ENCODE measurements at regions not wholly inside any gene's neighbourhood (a gene's known extent, or its start where the extent isn't known, plus 50 kb on each side); places are given as distances from the start of the nearest gene placed in this dataset.

DNA sequence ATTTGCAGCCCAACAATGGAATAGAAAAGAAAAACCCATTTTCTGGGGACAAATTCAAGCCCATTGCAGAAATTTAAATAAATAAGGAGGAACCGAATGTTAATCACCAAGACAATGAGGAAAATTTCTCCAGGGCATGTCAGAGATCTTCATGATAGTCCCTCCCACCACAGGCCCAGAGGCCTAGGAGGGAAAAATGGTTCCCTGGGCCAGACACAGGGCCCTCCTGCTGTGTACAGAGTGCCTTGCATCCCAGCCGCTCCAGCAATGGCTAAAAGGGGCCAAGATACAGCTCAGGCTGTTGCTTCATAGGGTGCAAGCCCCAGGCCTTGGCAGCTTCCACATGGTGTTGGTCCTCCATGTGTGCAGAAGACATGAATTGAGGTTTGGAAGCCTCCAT lies 73.4 kb upstream of the FOXE1 start:
- TF ChIP-seq, protein P1, sequence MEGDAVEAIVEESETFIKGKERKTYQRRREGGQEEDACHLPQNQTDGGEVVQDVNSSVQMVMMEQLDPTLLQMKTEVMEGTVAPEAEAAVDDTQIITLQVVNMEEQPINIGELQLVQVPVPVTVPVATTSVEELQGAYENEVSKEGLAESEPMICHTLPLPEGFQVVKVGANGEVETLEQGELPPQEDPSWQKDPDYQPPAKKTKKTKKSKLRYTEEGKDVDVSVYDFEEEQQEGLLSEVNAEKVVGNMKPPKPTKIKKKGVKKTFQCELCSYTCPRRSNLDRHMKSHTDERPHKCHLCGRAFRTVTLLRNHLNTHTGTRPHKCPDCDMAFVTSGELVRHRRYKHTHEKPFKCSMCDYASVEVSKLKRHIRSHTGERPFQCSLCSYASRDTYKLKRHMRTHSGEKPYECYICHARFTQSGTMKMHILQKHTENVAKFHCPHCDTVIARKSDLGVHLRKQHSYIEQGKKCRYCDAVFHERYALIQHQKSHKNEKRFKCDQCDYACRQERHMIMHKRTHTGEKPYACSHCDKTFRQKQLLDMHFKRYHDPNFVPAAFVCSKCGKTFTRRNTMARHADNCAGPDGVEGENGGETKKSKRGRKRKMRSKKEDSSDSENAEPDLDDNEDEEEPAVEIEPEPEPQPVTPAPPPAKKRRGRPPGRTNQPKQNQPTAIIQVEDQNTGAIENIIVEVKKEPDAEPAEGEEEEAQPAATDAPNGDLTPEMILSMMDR (conservative IDR thresholded peaks at IDR 0.05; ENCODE audit: control insufficient read depth, insufficient read depth, low read depth, low read length) = no peak
- DNase-seq (ENCODE audit: low read depth) = no peak
- H3K4me3 ChIP-seq (ENCODE audit: control insufficient read depth, low read depth, low read length) = no peak overlapping the region

DNA sequence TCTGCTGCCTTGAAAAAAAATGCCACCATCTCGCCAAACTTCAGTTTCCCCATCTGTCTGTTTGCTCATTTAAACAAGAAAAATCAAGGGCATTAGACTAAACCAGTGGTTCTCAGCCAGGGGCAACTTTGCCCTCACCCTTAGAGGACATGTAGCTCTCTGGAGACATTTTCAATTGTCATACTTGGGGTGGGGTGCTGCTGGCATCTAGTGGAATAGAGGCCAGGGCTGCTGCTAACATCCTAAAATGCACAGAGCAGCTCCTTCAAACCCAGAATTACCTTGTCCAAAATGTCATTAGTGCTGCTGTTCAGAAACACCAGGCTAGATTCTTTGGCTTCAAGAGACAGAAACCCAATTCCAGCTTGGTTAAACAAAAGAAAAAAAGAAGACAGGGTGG lies 71.1 kb upstream of the FOXE1 start:
- TF ChIP-seq, protein P1 (conservative IDR thresholded peaks at IDR 0.05; ENCODE audit: control insufficient read depth, insufficient read depth, low read depth, low read length) = no peak
- H3K4me3 ChIP-seq (ENCODE audit: control insufficient read depth, low read depth, low read length) = no peak overlapping the region
- no peak for DNase-seq (ENCODE audit: low read depth)

DNA sequence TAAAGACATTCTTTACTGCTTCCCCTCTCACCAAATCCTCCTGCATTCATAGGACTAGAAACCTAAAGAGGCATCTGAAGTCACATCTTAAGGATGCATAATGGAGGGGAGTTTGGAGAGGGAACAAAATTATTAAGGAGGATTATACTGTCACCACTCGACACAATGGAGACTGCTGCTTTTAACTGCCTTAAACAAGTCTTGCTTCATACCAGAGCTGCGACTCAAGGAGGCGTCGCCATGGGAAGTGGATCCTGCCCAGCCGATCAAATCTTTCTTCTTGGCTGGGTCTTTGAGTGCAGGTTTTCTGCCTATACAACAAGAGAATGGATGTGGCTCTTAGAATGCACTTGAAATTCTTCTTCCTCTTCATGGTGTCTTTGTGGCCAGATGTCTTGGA lies 66.7 kb upstream of the FOXE1 start:
- DNase-seq (ENCODE audit: low read depth) = no peak
- H3K4me3 ChIP-seq (ENCODE audit: control insufficient read depth, low read depth, low read length) = no peak overlapping the region
- TF ChIP-seq, protein P1 (conservative IDR thresholded peaks at IDR 0.05; ENCODE audit: control insufficient read depth, insufficient read depth, low read depth, low read length) = no peak

DNA sequence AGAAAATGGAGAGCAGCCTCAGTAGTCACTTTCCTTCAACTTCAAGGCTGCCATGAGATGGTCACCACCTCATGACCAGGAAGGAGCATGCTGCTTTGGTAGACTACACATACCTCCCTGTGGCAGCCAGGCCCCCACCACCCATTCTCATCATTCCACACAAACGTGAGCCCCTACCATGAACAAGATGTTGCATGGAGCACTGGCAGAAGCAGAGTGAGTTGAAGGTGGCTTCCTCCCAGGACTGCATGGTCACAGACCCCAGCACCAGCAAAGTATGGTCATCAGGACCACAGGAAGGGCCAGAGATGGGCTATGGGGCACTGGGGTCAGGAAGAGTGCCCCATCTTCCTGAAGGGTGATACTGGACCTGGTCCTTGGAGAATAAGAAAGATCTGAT lies 65.5 kb upstream of the FOXE1 start:
- no peak overlapping the region for H3K4me3 ChIP-seq (ENCODE audit: control insufficient read depth, low read depth, low read length)
- TF ChIP-seq, protein P1 (conservative IDR thresholded peaks at IDR 0.05; ENCODE audit: control insufficient read depth, insufficient read depth, low read depth, low read length) = no peak
- DNase-seq (ENCODE audit: low read depth) = no peak

DNA sequence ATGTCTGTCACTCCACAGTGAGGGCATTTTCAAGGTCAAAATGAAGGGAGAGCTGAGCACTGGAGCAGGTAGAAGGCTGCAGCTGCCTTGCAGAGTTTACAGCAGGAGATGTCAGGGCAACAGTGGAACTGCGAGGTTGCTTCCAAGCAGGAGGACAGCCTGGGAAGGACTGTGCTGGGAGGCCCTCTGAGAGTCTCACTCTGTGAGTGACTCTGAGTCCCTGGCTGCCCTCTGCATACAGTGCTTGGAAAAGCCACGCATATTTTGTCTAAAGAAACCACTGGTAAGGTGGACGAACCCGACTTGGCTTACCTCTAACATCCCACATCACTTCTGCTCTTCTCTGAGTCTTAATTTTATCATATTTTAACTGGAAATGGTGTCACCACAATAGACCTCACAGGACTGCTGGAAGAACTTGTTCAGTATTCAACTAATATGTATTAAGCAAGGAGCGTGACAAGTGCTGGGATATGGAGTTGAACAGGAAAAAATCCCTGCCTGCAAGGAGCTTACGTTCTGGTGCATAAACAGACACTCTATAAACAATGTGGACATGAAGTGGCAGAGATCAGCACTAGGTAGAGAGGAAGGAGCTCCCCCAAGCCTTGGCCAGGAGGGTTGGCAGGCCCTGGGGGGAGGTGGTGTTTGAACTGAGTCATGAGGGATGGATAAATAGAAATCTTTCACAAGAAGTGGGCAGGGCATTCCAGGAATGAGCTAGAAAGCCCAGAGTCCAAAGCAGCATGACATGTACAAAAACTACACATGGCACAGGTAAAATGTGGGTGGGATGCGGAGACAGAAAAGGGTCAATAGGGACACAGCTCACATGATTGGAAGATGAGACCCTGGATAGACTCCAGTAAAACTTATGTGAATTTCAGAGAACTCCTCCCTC lies 64.0 kb upstream of the FOXE1 start:
- TF ChIP-seq, protein P1 (conservative IDR thresholded peaks at IDR 0.05; ENCODE audit: control insufficient read depth, insufficient read depth, low read depth, low read length) = no peak
- DNase-seq (ENCODE audit: low read depth) = no peak
- H3K4me3 ChIP-seq (ENCODE audit: control insufficient read depth, low read depth, low read length) = no peak overlapping the region

DNA sequence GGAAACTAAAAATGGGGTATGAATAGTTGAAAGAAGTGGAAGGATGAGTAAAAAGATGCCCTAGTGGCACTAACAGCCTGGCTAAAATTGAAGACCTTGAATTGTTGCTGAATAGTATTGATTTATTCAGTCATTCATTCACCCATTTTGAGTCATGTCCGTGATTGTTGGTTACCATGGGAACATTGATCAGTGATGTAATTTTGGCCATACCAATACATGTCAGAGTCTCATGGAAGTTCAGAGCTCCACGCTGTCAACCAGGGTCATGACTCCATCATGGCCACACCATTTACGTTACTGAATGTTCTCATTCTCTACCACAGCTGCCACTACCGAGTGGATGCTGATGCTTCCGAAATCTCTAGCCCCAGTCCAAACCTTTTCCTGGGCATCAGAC lies 62.5 kb upstream of the FOXE1 start:
- no peak overlapping the region for H3K4me3 ChIP-seq (ENCODE audit: control insufficient read depth, low read depth, low read length)
- TF ChIP-seq, protein P1 (conservative IDR thresholded peaks at IDR 0.05; ENCODE audit: control insufficient read depth, insufficient read depth, low read depth, low read length) = no peak
- DNase-seq (ENCODE audit: low read depth) = no peak

Data from fibroblast of mammary gland (primary cell).